H9 (cell line): ENCODE measurements at regions not wholly inside any gene's neighbourhood (a gene's known extent, or its start where the extent isn't known, plus 50 kb on each side); places are given as distances from the start of the nearest gene placed in this dataset.

Experiments used
- DNase-seq: peaks from one replicate; pipeline ENCODE4 v3.0.0-alpha.2; 2017
- H2AFZ ChIP-seq: one replicate; pipeline ENCODE4 v1.6.1; 2013; ENCODE audit warnings: mild to moderate bottlenecking, low read length, control low read depth, moderate library complexity
- H2AK5ac ChIP-seq: 2 replicates; pipeline ENCODE4 v1.6.1; 2013; ENCODE audit warnings: low read length, control low read depth, mixed read lengths; ENCODE audit not compliant: insufficient read length
- H2BK120ac ChIP-seq: one replicate; pipeline ENCODE4 v1.6.1; 2013; ENCODE audit warnings: low read depth, mild to moderate bottlenecking, low read length, control low read depth, inconsistent platforms; ENCODE audit not compliant: poor library complexity, severe bottlenecking
- H2BK12ac ChIP-seq: 2 replicates; pipeline ENCODE4 v1.6.1; 2013; ENCODE audit warnings: low read length, control low read depth, mixed read lengths, low read depth; ENCODE audit not compliant: insufficient read length
- H2BK15ac ChIP-seq: 2 replicates; pipeline ENCODE4 v1.6.1; 2013; ENCODE audit warnings: low read depth, low read length, control low read depth
- H2BK20ac ChIP-seq: one replicate; pipeline ENCODE4 v1.6.1; 2013; ENCODE audit warnings: low read depth, mild to moderate bottlenecking, low read length, control low read depth, inconsistent platforms; ENCODE audit not compliant: poor library complexity, severe bottlenecking
- H2BK5ac ChIP-seq: 2 replicates; pipeline ENCODE4 v1.6.1; 2013; ENCODE audit warnings: low read length, control low read depth, mixed read lengths; ENCODE audit not compliant: insufficient read length
- H3K14ac ChIP-seq: 2 replicates; pipeline ENCODE4 v1.6.1; 2013; ENCODE audit warnings: low read length, control low read depth; ENCODE audit not compliant: insufficient read depth
- H3K18ac ChIP-seq: 2 replicates; pipeline ENCODE4 v1.6.1; 2013; ENCODE audit warnings: low read depth, mild to moderate bottlenecking, mixed read lengths, low read length, control low read depth; ENCODE audit not compliant: insufficient read length
- H3K23ac ChIP-seq: 2 replicates; pipeline ENCODE4 v1.6.1; 2013; ENCODE audit warnings: low read length, control low read depth, mixed read lengths, low read depth; ENCODE audit not compliant: insufficient read length
- H3K23me2 ChIP-seq: 2 replicates; pipeline ENCODE4 v1.6.1; 2013; ENCODE audit warnings: low read depth, mild to moderate bottlenecking, mixed read lengths, low read length, control low read depth; ENCODE audit not compliant: insufficient read length, poor library complexity, severe bottlenecking
- H3K27ac ChIP-seq: 2 replicates; pipeline ENCODE4 v1.5.1; 2013; ENCODE audit warnings: low read length, control low read depth, mixed read lengths, low read depth; ENCODE audit not compliant: insufficient read length
- H3K27me3 ChIP-seq: 2 replicates; pipeline ENCODE4 v1.6.1; 2013; ENCODE audit warnings: low read length, control low read depth, inconsistent platforms; ENCODE audit not compliant: insufficient read depth
- H3K4ac ChIP-seq: 2 replicates; pipeline ENCODE4 v1.6.1; 2013; ENCODE audit warnings: low read depth, mild to moderate bottlenecking, control low read depth, inconsistent platforms, low read length, moderate library complexity
- H3K4me1 ChIP-seq: 2 replicates; pipeline ENCODE4 v1.6.1; 2013; ENCODE audit warnings: low read length, control low read depth, inconsistent platforms; ENCODE audit not compliant: insufficient read depth
- H3K4me2 ChIP-seq: 2 replicates; pipeline ENCODE4 v1.6.1; 2013; ENCODE audit warnings: low read length, control low read depth, mixed read lengths; ENCODE audit not compliant: insufficient read length, insufficient read depth
- H3K56ac ChIP-seq: 2 replicates; pipeline ENCODE4 v1.6.1; 2013; ENCODE audit warnings: low read depth, mild to moderate bottlenecking, mixed read lengths, low read length, control low read depth; ENCODE audit not compliant: insufficient read length
- H3K79me1 ChIP-seq: 2 replicates; pipeline ENCODE4 v1.6.1; 2013; ENCODE audit warnings: low read depth, mild to moderate bottlenecking, moderate library complexity, low read length, control low read depth, inconsistent platforms; ENCODE audit not compliant: insufficient read depth, poor library complexity, severe bottlenecking
- H3K79me2 ChIP-seq: 2 replicates; pipeline ENCODE4 v1.6.1; 2013; ENCODE audit warnings: low read length, control low read depth, inconsistent platforms; ENCODE audit not compliant: insufficient read depth
- H3K9ac ChIP-seq: 2 replicates; pipeline ENCODE4 v1.6.1; 2013; ENCODE audit warnings: low read length, control low read depth, mixed read lengths; ENCODE audit not compliant: insufficient read length; ENCODE audit errors: extremely low read depth
- H3K9me3 ChIP-seq: one replicate; pipeline ENCODE4 v1.6.1; 2013; ENCODE audit warnings: low read depth, low read length, inconsistent platforms; ENCODE audit not compliant: control insufficient read depth
- H3T11ph ChIP-seq: one replicate; pipeline ENCODE4 v1.6.1; 2013; ENCODE audit warnings: mild to moderate bottlenecking, low read length, control low read depth, inconsistent platforms
- H4K20me1 ChIP-seq: one replicate; pipeline ENCODE4 v1.6.1; 2013; ENCODE audit not compliant: control insufficient read depth, insufficient read length, insufficient read depth
- H4K5ac ChIP-seq: 2 replicates; pipeline ENCODE4 v1.6.1; 2013; ENCODE audit warnings: low read depth, mild to moderate bottlenecking, mixed read lengths, low read length, control low read depth; ENCODE audit not compliant: insufficient read length
- H4K8ac ChIP-seq: replicated peaks from 2 replicates; pipeline ENCODE4 v1.6.1; 2013; ENCODE audit warnings: low read length, control low read depth, mixed read lengths, low read depth; ENCODE audit not compliant: insufficient read length
- H4K91ac ChIP-seq: 2 replicates; pipeline ENCODE4 v1.6.1; 2013; ENCODE audit warnings: low read depth, mild to moderate bottlenecking, moderate library complexity, mixed read lengths, low read length, control low read depth; ENCODE audit not compliant: insufficient read length
- H3K27ac Mint-ChIP-seq, 3 experiments: 2 replicates in 2 of 3; 3 replicates in 1 of 3; pipeline ENCODE4 v1.8.0; 2020 to 2021; ENCODE audit warnings: mixed read lengths in 3 of 3, mild to moderate bottlenecking in 1 of 3, moderate library complexity in 1 of 3
- H3K27me3 Mint-ChIP-seq: 2 replicates; pipeline ENCODE4 v1.8.0; 2021; ENCODE audit warnings: low read depth, mild to moderate bottlenecking, moderate library complexity, mixed read lengths
- H3K36me3 Mint-ChIP-seq, 3 experiments: 2 replicates in 2 of 3; 3 replicates in 1 of 3; pipeline ENCODE4 v1.8.0; 2020 to 2021; ENCODE audit warnings: low read depth in 3 of 3, mixed read lengths in 3 of 3; ENCODE audit not compliant: insufficient read depth in 1 of 3
- H3K4me1 Mint-ChIP-seq, 2 experiments: 2 replicates each; pipeline ENCODE4 v1.8.0; 2020; ENCODE audit warnings: mixed read lengths in 2 of 2
- H3K4me3 Mint-ChIP-seq, 2 experiments: 2 replicates in 1 of 2; 3 replicates in 1 of 2; pipeline ENCODE4 v1.8.0; 2020 to 2021; ENCODE audit warnings: mild to moderate bottlenecking in 2 of 2, mixed read lengths in 2 of 2, moderate library complexity in 1 of 2
- H3K9me3 Mint-ChIP-seq, 2 experiments: 2 replicates in 1 of 2; 3 replicates in 1 of 2; pipeline ENCODE4 v1.8.0; 2020; ENCODE audit warnings: mild to moderate bottlenecking in 2 of 2, mixed read lengths in 2 of 2, moderate library complexity in 1 of 2
- WGBS: extraction: QIAGEN DNeasy Blood & Tissue Kit; methylation state at CpG from one replicate; pipeline ENCODE4 v1.1.7; 2013; ENCODE audit warnings: missing lambda C conversion rate, low lambda C conversion rate, mixed read lengths; ENCODE audit not compliant: insufficient read length; ENCODE audit errors: extremely low coverage; 5-methylcytosine and 5-hydroxymethylcytosine counted together
- TF ChIP-seq, protein P1 (sequence below): fragments of 200-600 bp; sonication (generic); conservative IDR thresholded peaks from 3 replicates; pipeline ENCODE4 v1.8.0; 2021; ENCODE audit warnings: antibody characterized with exemption, mild to moderate bottlenecking

DNA sequence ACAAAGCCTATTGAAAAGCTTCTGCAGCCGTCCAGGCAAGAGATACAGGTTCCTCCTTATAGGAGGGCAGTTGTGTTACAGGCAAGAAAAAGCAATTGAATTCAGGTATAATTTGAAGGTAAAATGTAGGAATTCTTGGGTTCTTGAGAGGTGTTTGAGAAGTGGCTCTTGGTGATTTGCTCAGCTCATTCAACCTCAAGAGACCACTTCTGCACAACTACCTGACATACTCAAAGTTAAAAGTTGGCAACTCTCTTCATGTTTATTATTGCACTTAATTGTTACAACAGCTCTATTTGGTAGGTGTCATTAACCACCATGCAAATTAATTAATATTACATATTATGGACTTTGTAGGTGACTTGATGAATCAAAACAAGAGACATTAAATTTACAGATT lies 753.2 kb downstream of the ADCYAP1 start:
- no peak overlapping the region for H2AFZ ChIP-seq
- no peaks in the 10 kb centered on the region; the same call in 1 of the 2 replicates for H3K4me1 ChIP-seq
- H3K27ac ChIP-seq, result no peak overlapping the region
- H3K27me3 ChIP-seq, result no peaks in the 10 kb centered on the region
- H2BK20ac ChIP-seq, result no peak overlapping the region
- no peaks in the 10 kb centered on the region for H3K79me2 ChIP-seq
- H2BK120ac ChIP-seq, result no peak overlapping the region
- H2BK5ac ChIP-seq, result no peak overlapping the region
- H3K56ac ChIP-seq, result no peak overlapping the region
- no peak overlapping the region for H4K91ac ChIP-seq
- Mint-ChIP-seq H3K36me3 (no peaks in the 10 kb centered on the region), H3K4me1 (no peaks in the 10 kb centered on the region), H3K9me3 (no peaks in the 10 kb centered on the region), H3K27ac (no peak overlapping the region), H3K4me3 (no peak overlapping the region), H3K27me3 (no peaks in the 10 kb centered on the region)
- H2BK12ac ChIP-seq, result no peak overlapping the region
- H4K8ac ChIP-seq, result no peak overlapping the region
- H4K20me1 ChIP-seq, result no peaks in the 10 kb centered on the region
- no peak overlapping the region for H3K4me2 ChIP-seq
- H2BK15ac ChIP-seq, result no peak overlapping the region
- no peaks in the 10 kb centered on the region for H3K9me3 ChIP-seq
- no peak for DNase-seq
- H2AK5ac ChIP-seq, result no peak overlapping the region
- no peak overlapping the region for H3K18ac ChIP-seq
- H3K23ac ChIP-seq, result no peak overlapping the region
- H3K9ac ChIP-seq, result no peak overlapping the region
- WGBS, result no CpG with 5 or more reads among the region's 1 CpG
- H3K79me1 ChIP-seq, result no peaks in the 10 kb centered on the region
- H3K14ac ChIP-seq, result no peak overlapping the region
- H3T11ph ChIP-seq, result no peak overlapping the region
- TF ChIP-seq, protein P1, sequence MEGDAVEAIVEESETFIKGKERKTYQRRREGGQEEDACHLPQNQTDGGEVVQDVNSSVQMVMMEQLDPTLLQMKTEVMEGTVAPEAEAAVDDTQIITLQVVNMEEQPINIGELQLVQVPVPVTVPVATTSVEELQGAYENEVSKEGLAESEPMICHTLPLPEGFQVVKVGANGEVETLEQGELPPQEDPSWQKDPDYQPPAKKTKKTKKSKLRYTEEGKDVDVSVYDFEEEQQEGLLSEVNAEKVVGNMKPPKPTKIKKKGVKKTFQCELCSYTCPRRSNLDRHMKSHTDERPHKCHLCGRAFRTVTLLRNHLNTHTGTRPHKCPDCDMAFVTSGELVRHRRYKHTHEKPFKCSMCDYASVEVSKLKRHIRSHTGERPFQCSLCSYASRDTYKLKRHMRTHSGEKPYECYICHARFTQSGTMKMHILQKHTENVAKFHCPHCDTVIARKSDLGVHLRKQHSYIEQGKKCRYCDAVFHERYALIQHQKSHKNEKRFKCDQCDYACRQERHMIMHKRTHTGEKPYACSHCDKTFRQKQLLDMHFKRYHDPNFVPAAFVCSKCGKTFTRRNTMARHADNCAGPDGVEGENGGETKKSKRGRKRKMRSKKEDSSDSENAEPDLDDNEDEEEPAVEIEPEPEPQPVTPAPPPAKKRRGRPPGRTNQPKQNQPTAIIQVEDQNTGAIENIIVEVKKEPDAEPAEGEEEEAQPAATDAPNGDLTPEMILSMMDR, result no peak
- H3K23me2 ChIP-seq, result no peaks in the 10 kb centered on the region
- H4K5ac ChIP-seq, result no peak overlapping the region
- no peak overlapping the region for H3K4ac ChIP-seq
